ENCODE measurements at regions not wholly inside any gene's neighbourhood (a gene's known extent, or its start where the extent isn't known, plus 50 kb on each side); places are given as distances from the start of the nearest gene placed in this dataset.

GRCh38 chr18:22031611-22032010, 137.8 kb upstream of the GATA6 start:
- no peak overlapping the region for H3K4me2 ChIP-seq (ENCODE audit: control insufficient read depth, insufficient read depth)
- in situ Hi-C loops (cut with MboI) (no loop called here), intact Hi-C loops (cut with micrococcal nuclease; ENCODE audit: unreplicated experiment) (no loop called here)
- H3K9me3 ChIP-seq (replicated peaks; ENCODE audit: control insufficient read depth, insufficient read depth, low read length), result no peaks in the 10 kb centered on the region
- H2AFZ ChIP-seq (ENCODE audit: control insufficient read depth, low read depth, low read length), result no peak overlapping the region
- ChIA-PET SMC1A (ENCODE audit: uncharacterized antibody, unreplicated experiment) (no interaction called here), RAD21 (ENCODE audit: unreplicated experiment) (no interaction called here), POLR2A (no interaction called here), CTCF (no interaction called here)
- H3K79me2 ChIP-seq (ENCODE audit: control insufficient read depth, insufficient read depth, low read length), result no peaks in the 10 kb centered on the region
- H3K36me3 ChIP-seq (ENCODE audit: control insufficient read depth in 2 of 2, insufficient read depth in 2 of 2, low read length in 1 of 2), result no peaks in the 10 kb centered on the region
- no peak overlapping the region for H3K27ac ChIP-seq (ENCODE audit: control insufficient read depth, insufficient read depth)
- WGBS (ENCODE audit: insufficient coverage, insufficient replicate concordance, low lambda C conversion rate, missing lambda C conversion rate), result 57% methylated on average over 6 of the region's 6 CpGs
- no TSS peak for BruUV-seq (replicated peaks)
- H3K9ac ChIP-seq (ENCODE audit: control insufficient read depth, insufficient read depth, low read length), result no peak overlapping the region
- H3K4me3 ChIP-seq, result no peak overlapping the region
- no peaks in the 10 kb centered on the region; a peak in 1 of 4 replicates for H3K27me3 ChIP-seq (replicated peaks in 1 of 2; ENCODE audit: control insufficient read depth in 2 of 2, insufficient read depth in 2 of 2, low read length in 1 of 2)
- H3K4me1 ChIP-seq (ENCODE audit: control insufficient read depth, insufficient read depth, low read length), result no peaks in the 10 kb centered on the region
- FAIRE-seq (no peak), ATAC-seq (no peak), DNase-seq (ENCODE audit: low read depth, low spot score) (no peak)
- no peaks in the 10 kb centered on the region for H4K20me1 ChIP-seq (ENCODE audit: control insufficient read depth, insufficient read depth)
- TF ChIP-seq PAX5 (IDR thresholded peaks at IDR 0.05; ENCODE audit: borderline replicate concordance, low read depth, low read length) (no peak), ATF3 (IDR thresholded peaks at IDR 0.05; ENCODE audit: borderline replicate concordance, extremely low read depth, low read depth, low read length) (no peak), CHD1 (IDR thresholded peaks at IDR 0.05; ENCODE audit: low read depth, low read length) (no peak), BHLHE40 (IDR thresholded peaks at IDR 0.05; ENCODE audit: borderline replicate concordance in 1 of 2, low read depth in 2 of 2, low read length in 1 of 2) (no peak), BACH1 (IDR thresholded peaks at IDR 0.05; ENCODE audit: borderline replicate concordance) (no peak), STAT1 (conservative IDR thresholded peaks at IDR 0.05) (no peak), RELA (IDR thresholded peaks at IDR 0.05; ENCODE audit: borderline replicate concordance, partially characterized antibody) (no peak), EZH2 (IDR thresholded peaks at IDR 0.05; ENCODE audit: borderline replicate concordance, control insufficient read depth, low read depth, low read length) (no peak), RAD51 (IDR thresholded peaks at IDR 0.05) (no peak), NR2F1 (conservative IDR thresholded peaks at IDR 0.05) (no peak), SRF (IDR thresholded peaks at IDR 0.05; ENCODE audit: low read depth in 2 of 2, low read length in 2 of 2) (no peak), HDAC2 (IDR thresholded peaks at IDR 0.05) (no peak), CEBPZ (IDR thresholded peaks at IDR 0.05; ENCODE audit: low read depth, low read length) (no peak), BCL3 (IDR thresholded peaks at IDR 0.05; ENCODE audit: borderline replicate concordance, insufficient read depth, low read depth, low read length, poor library complexity, severe bottlenecking) (no peak), JUNB (IDR thresholded peaks at IDR 0.05) (no peak), BCLAF1 (IDR thresholded peaks at IDR 0.05) (no peak), ETV6 (conservative IDR thresholded peaks at IDR 0.05 in 1 of 2, IDR thresholded peaks at IDR 0.05 in 1 of 2; ENCODE audit: borderline replicate concordance in 1 of 2, low read depth in 1 of 2) (no peak), IKZF1 (conservative IDR thresholded peaks at IDR 0.05) (no peak)
